Left ventricle myocardium inferior (tissue), 1 donor: ENCODE measurements at regions not wholly inside any gene's neighbourhood (a gene's known extent, or its start where the extent isn't known, plus 50 kb on each side); places are given as distances from the start of the nearest gene placed in this dataset. TPM values are rescaled to one million over a fixed set of nuclear protein-coding genes. Genes with fewer than 3 reads are reported as not detected.

ENCODE experiments used
- DNase-seq: peaks from one replicate; pipeline ENCODE4 v3.0.0-alpha.2; 2020
- H3K27ac ChIP-seq: fragments of 200-600 bp; replicated peaks from 2 replicates; pipeline ENCODE4 v1.8.0; 2021
- H3K27me3 ChIP-seq: fragments of 200-600 bp; 2 replicates; pipeline ENCODE4 v1.8.0; 2021; ENCODE audit warnings: low read depth
- H3K36me3 ChIP-seq: fragments of 200-600 bp; 2 replicates; pipeline ENCODE4 v1.8.0; 2021
- H3K4me1 ChIP-seq: fragments of 200-600 bp; 2 replicates; pipeline ENCODE4 v1.8.0; 2021
- H3K4me3 ChIP-seq: fragments of 200-600 bp; 2 replicates; pipeline ENCODE4 v1.8.0; 2021; ENCODE audit warnings: mild to moderate bottlenecking, moderate library complexity
- H3K9me3 ChIP-seq: fragments of 200-600 bp; replicated peaks from 2 replicates; pipeline ENCODE4 v1.8.0; 2021
- CTCF ChIP-seq: fragments of 200-600 bp; IDR thresholded peaks from 2 replicates; pipeline ENCODE4 v1.8.0; 2021; ENCODE audit warnings: antibody characterized with exemption, mild to moderate bottlenecking, borderline replicate concordance
- intact Hi-C: fragments of 100-400 bp; cut with micrococcal nuclease; formaldehyde crosslinking; loops from one replicate; pipeline ENCODE4 v1.11.0; 2022
- microRNA-seq: library from miRNA; unstranded; fragments of <30 nt; microRNA quantifications from one replicate; pipeline ENCODE4 v1.2.0, GENCODE V29; 2020
- donor health status: DM: no; HTN: yes; CAD: no; lungs with severe emphysema.

DNA sequence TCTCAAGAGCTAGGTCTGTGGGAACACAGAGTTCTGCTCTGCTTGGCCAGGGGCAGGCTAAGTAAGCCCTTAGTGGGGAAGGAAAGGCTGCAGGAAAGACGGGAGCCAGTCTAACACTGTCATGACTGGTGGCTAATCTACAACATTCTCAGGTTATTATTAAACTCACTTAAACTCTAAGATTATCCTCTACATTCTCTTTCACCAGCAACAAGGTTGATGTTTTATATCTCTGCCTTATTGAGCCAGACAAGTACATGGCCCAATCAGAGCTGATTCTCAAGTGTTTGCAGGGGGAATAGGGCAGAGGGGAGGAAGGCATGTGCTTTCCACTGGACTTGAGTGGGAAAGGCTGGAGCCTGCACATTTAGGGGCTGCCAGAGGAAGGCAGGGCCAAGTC is 50.9 kb upstream of the FAM241A start:
- TF ChIP-seq CTCF, result no peak
- DNase-seq, result no peak
- Histone ChIP-seq H3K9me3 (no peaks in the 10 kb centered on the region), H3K4me1 (no peaks in the 10 kb centered on the region), H3K27ac (peak overlapping the region; percentile 16), H3K36me3 (no peaks in the 10 kb centered on the region), H3K4me3 (no peak overlapping the region), H3K27me3 (no peaks in the 10 kb centered on the region)
- intact Hi-C loops, result no loop called here

Small RNA genes in the stretch of these regions (microRNA-seq; reads per million reads assigned to microRNA genes)
- not detected for gene MIR297
